SK-MEL-5 (cell line): ENCODE measurements at regions not wholly inside any gene's neighbourhood (a gene's known extent, or its start where the extent isn't known, plus 50 kb on each side); places are given as distances from the start of the nearest gene placed in this dataset.

Experiments
- DNase-seq: peaks from one replicate; pipeline ENCODE4 v3.0.0-alpha.2; 2016; ENCODE audit warnings: low read depth, low spot score
- in situ Hi-C: cut with HindIII; loops from 2 replicates; pipeline ENCODE4 v1.10.0; 2016; ENCODE audit warnings: low sequenced_read_pairs, high pct_unique_total_duplicates, low pct_unique_long_range_greater_than_20kb
- small RNA-seq, 2 experiments: library from RNA; depleted of rRNA; stranded (forward); fragments of <200 nt; gene quantifications; one replicate each; pipeline ENCODE3, GENCODE V24; 2014

GRCh38 chr1:244920911-244921761 is 56.8 kb upstream of the HNRNPU start:
- in situ Hi-C loops, result no loop called here

DNA sequence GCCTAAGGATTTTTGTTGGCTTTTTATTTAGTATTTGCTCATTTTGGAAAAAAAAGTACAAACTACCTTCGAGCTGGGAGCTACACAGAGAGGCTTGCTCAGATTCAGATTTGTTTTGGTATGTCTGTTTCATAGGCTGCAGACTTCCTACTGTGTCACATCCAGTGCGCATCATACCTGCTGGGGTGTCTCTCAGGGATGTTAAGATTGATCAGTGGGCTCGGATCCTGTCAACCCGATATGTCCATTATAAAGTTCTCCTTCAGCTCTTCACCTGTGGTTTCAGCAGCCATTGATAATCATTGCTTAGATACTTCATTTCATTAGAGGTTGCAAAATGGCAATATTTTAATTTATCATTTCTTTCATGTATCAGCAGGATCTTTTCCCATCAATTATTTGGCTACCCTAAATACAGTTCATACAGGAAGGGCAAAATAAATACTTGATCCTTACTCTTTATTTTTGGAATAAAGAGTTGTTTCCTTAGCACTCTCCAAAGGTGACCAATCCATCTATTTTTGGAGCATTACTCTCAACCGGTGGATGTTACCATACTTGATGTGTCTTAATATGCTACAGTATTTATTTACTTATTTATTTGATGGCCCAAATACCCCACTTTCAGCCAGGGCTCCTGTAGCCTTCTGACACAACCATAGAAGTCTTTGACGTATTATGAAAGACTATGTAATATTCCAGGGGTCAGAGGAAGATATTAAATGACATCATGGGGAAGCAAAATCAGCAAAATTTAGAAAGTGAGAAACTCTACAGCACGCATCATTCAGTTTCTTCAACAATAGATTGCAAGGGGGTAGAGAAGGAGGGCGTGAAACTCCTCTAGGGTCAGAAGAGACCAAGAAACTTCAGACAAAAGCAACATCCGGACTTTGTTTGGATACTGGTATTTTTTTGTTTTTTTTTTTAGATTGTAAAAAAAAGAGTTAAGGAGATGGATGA is 55.3 kb upstream of the HNRNPU start:
- no peak for DNase-seq
- in situ Hi-C loops, result no loop called here

More at GRCh38 chr1:244920911-244921761, 56.8 kb upstream of the HNRNPU start:
- DNase-seq, result no peak

DNA sequence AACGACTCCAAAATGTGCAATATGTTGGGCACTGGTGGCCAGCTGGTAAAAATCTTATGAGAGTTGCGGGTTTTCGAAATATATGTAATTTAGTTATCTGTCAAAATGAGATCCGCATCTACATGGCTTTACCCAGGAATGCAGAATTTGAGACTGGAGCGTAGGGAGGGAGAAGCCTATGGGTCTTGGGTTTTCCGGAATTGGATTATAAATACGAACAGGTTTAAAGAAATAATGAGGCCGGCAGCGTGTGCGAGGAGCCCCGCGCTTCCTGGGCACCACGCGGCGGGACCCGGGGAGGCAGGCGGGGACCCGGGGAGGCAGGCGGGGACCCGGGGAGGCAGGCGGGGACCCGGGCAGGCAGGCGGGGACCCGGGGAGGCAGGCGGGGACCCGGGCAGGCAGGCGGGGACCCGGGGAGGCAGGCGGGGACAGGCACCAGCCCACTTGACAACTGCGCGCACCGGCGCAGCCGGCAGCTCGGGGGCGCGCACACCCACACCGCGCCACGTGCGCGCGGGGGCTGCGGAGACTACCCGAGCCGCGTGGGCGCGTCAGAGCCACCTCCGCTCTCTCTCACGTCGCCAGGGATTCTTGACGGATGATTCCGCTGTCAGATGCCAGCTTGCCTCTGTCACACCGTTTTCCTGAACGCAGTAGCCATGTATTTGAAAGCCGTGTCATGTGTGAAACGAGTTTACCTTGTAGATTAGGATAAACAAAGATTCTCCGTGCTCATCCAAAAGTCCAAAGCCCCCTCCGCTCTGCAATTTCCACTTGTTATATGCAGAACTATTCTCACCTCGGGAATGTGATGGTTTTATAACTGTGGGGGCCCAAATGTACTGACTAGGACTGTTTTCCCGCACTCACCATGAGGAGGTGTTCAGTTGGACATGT is 54.3 kb upstream of the HNRNPU start:
- in situ Hi-C loops, result no loop called here
- peak; percentile 32 for DNase-seq

DNA sequence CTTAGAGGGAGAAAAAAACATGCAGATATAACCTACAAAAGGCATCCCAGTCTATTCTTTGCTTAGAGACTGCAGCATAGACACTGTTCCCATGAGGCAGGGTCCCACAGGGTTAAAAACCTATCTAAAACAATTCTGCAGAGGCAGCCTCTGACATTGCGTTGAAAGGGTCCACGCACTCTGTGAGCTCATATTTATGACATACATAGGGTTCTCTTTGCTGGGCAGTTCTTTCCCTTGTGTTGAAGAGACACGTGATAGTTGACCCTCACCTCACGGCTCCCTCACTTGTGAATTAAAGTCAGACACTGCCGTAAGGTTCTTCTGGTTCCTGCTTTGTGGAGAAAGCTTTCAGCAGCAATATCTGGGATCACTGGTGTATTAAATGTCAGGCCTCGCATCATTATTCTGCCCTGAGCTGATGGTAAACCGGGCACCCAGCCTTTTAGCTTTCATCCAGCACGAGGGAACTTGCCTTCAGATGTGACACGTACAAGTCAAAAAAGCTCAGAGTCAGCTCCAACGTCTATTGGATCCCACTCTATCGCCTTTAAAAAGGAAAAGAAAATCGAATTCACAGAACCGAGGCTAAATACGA is 52.8 kb upstream of the HNRNPU start:
- no peak for DNase-seq
- in situ Hi-C loops, result no loop called here

DNA sequence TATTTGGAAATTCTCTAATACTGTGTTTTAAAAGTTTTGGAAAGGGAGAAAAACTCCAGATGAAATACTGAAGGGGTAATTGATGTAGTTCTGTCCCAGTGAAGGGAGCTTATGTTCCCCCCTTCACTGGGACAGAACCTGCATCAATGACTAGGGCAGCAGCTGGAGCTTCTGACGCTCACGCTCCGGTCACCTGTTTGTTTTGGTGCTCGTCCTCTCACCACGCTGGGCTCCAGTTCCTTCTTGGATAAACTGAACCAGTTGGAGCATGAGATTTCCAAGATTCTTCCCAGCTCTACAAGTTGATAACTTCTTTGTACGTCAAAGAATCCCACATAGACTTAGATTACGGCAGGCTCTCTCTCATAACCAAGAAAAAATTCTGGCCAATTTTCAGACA is 51.4 kb upstream of the HNRNPU start:
- no peak for DNase-seq
- in situ Hi-C loops, result no loop called here

DNA sequence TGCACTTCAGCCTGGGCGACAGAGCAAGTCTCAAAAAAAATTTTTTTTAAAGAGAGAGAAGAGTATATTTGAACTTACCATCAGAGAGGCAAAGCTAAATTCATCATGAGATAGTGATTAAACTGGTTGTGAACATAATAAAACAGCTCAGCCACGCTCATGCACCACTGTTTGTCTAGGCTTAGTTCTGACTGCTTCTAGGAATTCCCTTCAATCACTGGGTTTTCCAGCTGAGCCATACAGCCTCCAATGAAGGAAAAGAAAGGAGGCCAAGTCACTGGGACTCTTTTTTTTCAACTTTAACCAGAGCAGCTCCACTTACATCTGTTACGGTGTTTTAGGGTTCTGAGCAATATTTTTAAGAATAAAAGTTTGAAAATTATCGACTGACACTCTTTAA is 50.4 kb upstream of the HNRNPU start:
- in situ Hi-C loops, result no loop called here
- no peak for DNase-seq

Small RNA genes in the stretch of these regions (small RNA-seq; reads per million reads assigned to genes)
- 0 to 0.05 reads per million in 2 experiments for gene RNU6-1089P
- gene RNU6-947P, result 0 reads per million in 2 experiments
- 0 reads per million in 2 experiments for gene RNU6-999P
